AG09319 (cell line): ENCODE measurements at regions not wholly inside any gene's neighbourhood (a gene's known extent, or its start where the extent isn't known, plus 50 kb on each side); places are given as distances from the start of the nearest gene placed in this dataset.

Experiments
- DNase-seq: peaks from one replicate; pipeline ENCODE4 v3.0.0-alpha.2; 2010; ENCODE audit warnings: low read depth; ENCODE audit errors: extremely low read depth
- CTCF ChIP-seq: IDR thresholded peaks from 2 replicates; pipeline ENCODE4 v1.5.1; 2011; ENCODE audit warnings: low read depth, mild to moderate bottlenecking, inconsistent platforms, low read length, moderate library complexity

- no peak for TF ChIP-seq CTCF
- no peak for DNase-seq
These were observed 726.5 kb downstream of the SLC4A3 start for GRCh38 chr2:220353897-220354296.

- DNase-seq: no peak
These were observed 728.6 kb downstream of the SLC4A3 start for GRCh38 chr2:220356076-220356475.

GRCh38 chr2:220365023-220365422 is 737.6 kb downstream of the SLC4A3 start:
- TF ChIP-seq CTCF: no peak
- no peak for DNase-seq

More at GRCh38 chr2:220356076-220356475, 728.6 kb downstream of the SLC4A3 start:
- TF ChIP-seq CTCF: no peak

GRCh38 chr2:220366765-220367164 is 739.3 kb downstream of the SLC4A3 start:
- no peak for TF ChIP-seq CTCF
- no peak for DNase-seq

- no peak for TF ChIP-seq CTCF
These were observed 743.3 kb downstream of the SLC4A3 start for GRCh38 chr2:220370764-220371163.

GRCh38 chr2:220371211-220371610 is 743.8 kb downstream of the SLC4A3 start:
- TF ChIP-seq CTCF: no peak
- no peak for DNase-seq

More at GRCh38 chr2:220370764-220371163, 743.3 kb downstream of the SLC4A3 start:
- DNase-seq: no peak

- no peak for DNase-seq
These were observed 746.4 kb downstream of the SLC4A3 start for GRCh38 chr2:220373878-220374277.

More at GRCh38 chr2:220373878-220374277, 746.4 kb downstream of the SLC4A3 start:
- no peak for TF ChIP-seq CTCF
